ENCODE measurements at regions not wholly inside any gene's neighbourhood (a gene's known extent, or its start where the extent isn't known, plus 50 kb on each side); places are given as distances from the start of the nearest gene placed in this dataset.
"Not testable (repeated sequence)": the region's sequence is repeated elsewhere in the genome, so short reads cannot be mapped to it uniquely, and the experiment has no call there.

GRCh38 chr13:63554157-63554556, 2138.5 kb upstream of the PCDH20 start:
- no peak for DNase-seq

GRCh38 chr13:63551731-63552130, 2136.1 kb upstream of the PCDH20 start:
- DNase-seq, result no peak

- no peak for DNase-seq
Observed at GRCh38 chr13:63546524-63546923, 2130.9 kb upstream of the PCDH20 start.

- DNase-seq, result no peak
Observed at GRCh38 chr13:63542770-63543169, 2127.1 kb upstream of the PCDH20 start.

GRCh38 chr13:63541336-63541735, 2125.7 kb upstream of the PCDH20 start:
- DNase-seq, result no peak

GRCh38 chr13:63540061-63540460, 2124.4 kb upstream of the PCDH20 start:
- no peak for DNase-seq

- DNase-seq, result no peak
Observed at GRCh38 chr13:63517371-63517770, 2101.7 kb upstream of the PCDH20 start.

- DNase-seq, result no peak
Observed at GRCh38 chr13:63516124-63516523, 2100.5 kb upstream of the PCDH20 start.

- no peak for DNase-seq
Observed at GRCh38 chr13:63514886-63515285, 2099.2 kb upstream of the PCDH20 start.

GRCh38 chr13:63512095-63512494, 2096.4 kb upstream of the PCDH20 start:
- DNase-seq, result no peak

GRCh38 chr13:63501702-63502101, 2086.1 kb upstream of the PCDH20 start:
- no peak for DNase-seq

GRCh38 chr13:63497601-63498000, 2082.0 kb upstream of the PCDH20 start:
- no peak for DNase-seq

- DNase-seq, result no peak
Observed at GRCh38 chr13:63492604-63493003, 2077.0 kb upstream of the PCDH20 start.

- no peak for DNase-seq
Observed at GRCh38 chr13:63490149-63490548, 2074.5 kb upstream of the PCDH20 start.

GRCh38 chr13:63481334-63481733, 2065.7 kb upstream of the PCDH20 start:
- no peak for DNase-seq

- no peak for DNase-seq
Observed at GRCh38 chr13:63472711-63473110, 2057.1 kb upstream of the PCDH20 start.

- no peak for DNase-seq
Observed at GRCh38 chr13:63463782-63464610, 2048.3 kb upstream of the PCDH20 start.

GRCh38 chr13:63460462-63461090, 2044.9 kb upstream of the PCDH20 start:
- no peak for DNase-seq

GRCh38 chr13:63457186-63457585, 2041.5 kb upstream of the PCDH20 start:
- DNase-seq, result no peak

GRCh38 chr13:63455938-63456337, 2040.3 kb upstream of the PCDH20 start:
- DNase-seq, result no peak

GRCh38 chr13:63449550-63449949, 2033.9 kb upstream of the PCDH20 start:
- DNase-seq, result no peak

- no peak for DNase-seq
Observed at GRCh38 chr13:63448692-63449091, 2033.0 kb upstream of the PCDH20 start.

- no peak for DNase-seq
Observed at GRCh38 chr13:63446329-63446728, 2030.7 kb upstream of the PCDH20 start.

GRCh38 chr13:63444225-63444624, 2028.6 kb upstream of the PCDH20 start:
- DNase-seq, result not testable (repeated sequence)

- no peak for DNase-seq
Observed at GRCh38 chr13:63438951-63439350, 2023.3 kb upstream of the PCDH20 start.
